ENCODE measurements at regions not wholly inside any gene's neighbourhood (a gene's known extent, or its start where the extent isn't known, plus 50 kb on each side); places are given as distances from the start of the nearest gene placed in this dataset.

GRCh38 chrX:95662200-95662599 is 1022.4 kb upstream of the DIAPH2 start:
- Histone ChIP-seq H2BK120ac (replicated peaks; ENCODE audit: low read depth, low read length) (no peak overlapping the region), H4K91ac (replicated peaks; ENCODE audit: insufficient read length, low read length) (no peak overlapping the region), H3K9ac (replicated peaks in 1 of 4; ENCODE audit: extremely low read depth in 1 of 4, low read depth in 3 of 4, low read length in 3 of 4) (no peak overlapping the region), H3K4me2 (ENCODE audit: insufficient read depth in 1 of 2, low read depth in 2 of 2, low read length in 2 of 2) (no peak overlapping the region), H3K79me1 (ENCODE audit: low read depth, low read length) (no peaks in the 10 kb centered on the region), H4K5ac (ENCODE audit: insufficient read length, low read depth, low read length) (no peak overlapping the region), H3K4me1 (replicated peaks in 1 of 4; ENCODE audit: control insufficient read depth in 3 of 4, insufficient read depth in 4 of 4, low read length in 3 of 4) (no peaks in the 10 kb centered on the region), H2AK5ac (ENCODE audit: low read depth, low read length) (no peak overlapping the region), H3K4me3 (ENCODE audit: extremely low read depth in 1 of 4, insufficient read depth in 2 of 4, low read depth in 3 of 4, low read length in 4 of 4) (no peak overlapping the region), H4K20me1 (replicated peaks in 1 of 2; ENCODE audit: control insufficient read depth in 1 of 2, insufficient read depth in 2 of 2, low read length in 2 of 2) (no peaks in the 10 kb centered on the region), H3K4ac (replicated peaks; ENCODE audit: insufficient read length, low read depth, low read length) (no peak overlapping the region), H3K36me3 (ENCODE audit: control insufficient read depth in 2 of 4, insufficient read depth in 4 of 4, low read length in 3 of 4) (no peaks in the 10 kb centered on the region), H3K23me2 (ENCODE audit: low read depth, low read length) (no peaks in the 10 kb centered on the region), H2BK5ac (ENCODE audit: low read depth, low read length) (no peak overlapping the region), H3K79me2 (ENCODE audit: control insufficient read depth in 1 of 2, insufficient read depth in 2 of 2, low read length in 2 of 2) (no peaks in the 10 kb centered on the region), H3K27me3 (replicated peaks in 1 of 4; ENCODE audit: control insufficient read depth in 3 of 4, extremely low read depth in 1 of 4, insufficient read depth in 3 of 4, low read length in 3 of 4) (no peaks in the 10 kb centered on the region), H3K23ac (ENCODE audit: insufficient read length) (no peak overlapping the region), H3K56ac (replicated peaks; ENCODE audit: insufficient read length, low read depth, low read length) (no peak overlapping the region), H2BK12ac (ENCODE audit: low read depth, low read length) (no peak overlapping the region), H3K18ac (ENCODE audit: extremely low read depth, low read length) (no peak overlapping the region), H4K8ac (ENCODE audit: extremely low read depth, insufficient read depth, low read length) (no peak overlapping the region), H3K27ac (ENCODE audit: low read depth, low read length) (no peak overlapping the region), H3K14ac (ENCODE audit: insufficient read length) (no peak overlapping the region), H2BK20ac (ENCODE audit: low read length) (no peak overlapping the region), H2AFZ (ENCODE audit: low read length) (no peak overlapping the region), H2BK15ac (ENCODE audit: low read length) (no peak overlapping the region), H3K9me3 (ENCODE audit: insufficient read depth in 2 of 2, low read depth in 1 of 2, low read length in 1 of 2) (peaks cover 0 to 4% of the 10 kb centered on the region in 2 experiments; a peak in 1 of 4 replicates)
- 92% methylated on average over 1 of the region's 1 CpG; no CpG with 5 or more reads in 1 of the 2 experiments for WGBS, 2 experiments (ENCODE audit: extremely low coverage in 1 of 2, insufficient coverage in 1 of 2, insufficient read length in 1 of 2, insufficient replicate concordance in 2 of 2, low coverage in 1 of 2, low lambda C conversion rate in 2 of 2, missing lambda C conversion rate in 1 of 2)
- ChIA-PET CTCF (ENCODE audit: partially characterized antibody) (no interaction called here), POLR2A (ENCODE audit: partially characterized antibody) (no interaction called here)
- FAIRE-seq: no peak
- DNase-seq (ENCODE audit: low read depth in 1 of 2, low spot score in 2 of 2): no peak
- no peak for TF ChIP-seq NANOG (IDR thresholded peaks at IDR 0.05; ENCODE audit: insufficient read depth, low read depth, low read length, poor library complexity, severe bottlenecking)
- no peak for TF ChIP-seq JUND (IDR thresholded peaks at IDR 0.05; ENCODE audit: low read length)
- TF ChIP-seq TAF7 (optimal IDR thresholded peaks at IDR 0.05; ENCODE audit: borderline replicate concordance, low read depth, low read length): no peak
- no peak for TF ChIP-seq BRCA1 (IDR thresholded peaks at IDR 0.05; ENCODE audit: low read depth, low read length)
- TF ChIP-seq TEAD4 (IDR thresholded peaks at IDR 0.05; ENCODE audit: low read depth, low read length): no peak
- TF ChIP-seq KDM5A (IDR thresholded peaks at IDR 0.05; ENCODE audit: low read length): no peak
- no peak for TF ChIP-seq PHF8 (conservative IDR thresholded peaks at IDR 0.05; ENCODE audit: low read depth, low read length)
- TF ChIP-seq ATF3 (IDR thresholded peaks at IDR 0.05; ENCODE audit: insufficient read depth, low read depth, low read length): no peak
- TF ChIP-seq E2F6 (IDR thresholded peaks at IDR 0.05): no peak
- no peak for TF ChIP-seq TCF12 (IDR thresholded peaks at IDR 0.05; ENCODE audit: low read depth, low read length)
- TF ChIP-seq POLR2A (IDR thresholded peaks at IDR 0.05; ENCODE audit: control extremely low read depth in 1 of 2, low read depth in 2 of 2, low read length in 2 of 2): no peak
- no peak for TF ChIP-seq CREB1 (IDR thresholded peaks at IDR 0.05)
- no peak for TF ChIP-seq POU5F1 (IDR thresholded peaks at IDR 0.05; ENCODE audit: low read depth, low read length)
- TF ChIP-seq HDAC2 (IDR thresholded peaks at IDR 0.05; ENCODE audit: borderline replicate concordance in 1 of 2, low read depth in 2 of 2, low read length in 2 of 2): no peak
- TF ChIP-seq FOSL1 (IDR thresholded peaks at IDR 0.05; ENCODE audit: insufficient read depth, low read depth, low read length): no peak

All from H1 (cell line).